ENCODE measurements at regions not wholly inside any gene's neighbourhood (a gene's known extent, or its start where the extent isn't known, plus 50 kb on each side); places are given as distances from the start of the nearest gene placed in this dataset.
A peak's percentile ranks its signal among the peaks of the same experiment; 100 is the strongest.

GRCh38 chr7:41247143-41247865 is 455.6 kb downstream of the INHBA start:
- peak; percentile 71 for DNase-seq (ENCODE audit: low read depth)
- H3K4me3 ChIP-seq (ENCODE audit: low read length): no peak overlapping the region
- TF ChIP-seq, protein P1, sequence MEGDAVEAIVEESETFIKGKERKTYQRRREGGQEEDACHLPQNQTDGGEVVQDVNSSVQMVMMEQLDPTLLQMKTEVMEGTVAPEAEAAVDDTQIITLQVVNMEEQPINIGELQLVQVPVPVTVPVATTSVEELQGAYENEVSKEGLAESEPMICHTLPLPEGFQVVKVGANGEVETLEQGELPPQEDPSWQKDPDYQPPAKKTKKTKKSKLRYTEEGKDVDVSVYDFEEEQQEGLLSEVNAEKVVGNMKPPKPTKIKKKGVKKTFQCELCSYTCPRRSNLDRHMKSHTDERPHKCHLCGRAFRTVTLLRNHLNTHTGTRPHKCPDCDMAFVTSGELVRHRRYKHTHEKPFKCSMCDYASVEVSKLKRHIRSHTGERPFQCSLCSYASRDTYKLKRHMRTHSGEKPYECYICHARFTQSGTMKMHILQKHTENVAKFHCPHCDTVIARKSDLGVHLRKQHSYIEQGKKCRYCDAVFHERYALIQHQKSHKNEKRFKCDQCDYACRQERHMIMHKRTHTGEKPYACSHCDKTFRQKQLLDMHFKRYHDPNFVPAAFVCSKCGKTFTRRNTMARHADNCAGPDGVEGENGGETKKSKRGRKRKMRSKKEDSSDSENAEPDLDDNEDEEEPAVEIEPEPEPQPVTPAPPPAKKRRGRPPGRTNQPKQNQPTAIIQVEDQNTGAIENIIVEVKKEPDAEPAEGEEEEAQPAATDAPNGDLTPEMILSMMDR (IDR thresholded peaks at IDR 0.05; ENCODE audit: insufficient read depth, low read depth, low read length, missing control alignments): no peak

DNA sequence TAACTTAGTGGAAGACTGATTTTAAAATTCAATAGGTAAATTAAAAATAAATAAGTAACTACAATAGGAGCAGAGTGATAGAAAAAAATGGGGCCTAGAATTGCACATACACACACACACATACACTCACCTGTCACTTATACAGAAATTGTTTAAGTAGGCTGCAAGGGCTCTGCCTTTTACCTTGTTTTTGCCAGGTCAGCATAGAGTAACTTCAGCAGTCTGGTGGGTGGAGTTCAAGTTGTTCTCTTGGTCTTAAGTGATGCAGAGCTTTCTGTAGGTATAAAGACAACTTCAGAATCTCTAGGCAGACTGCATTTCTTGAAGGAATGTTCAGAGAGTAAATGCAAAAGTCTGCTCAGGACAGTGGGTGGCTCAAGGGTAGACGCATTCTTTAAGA is 457.0 kb downstream of the INHBA start:
- no peak overlapping the region for H3K4me3 ChIP-seq (ENCODE audit: low read length)
- DNase-seq (ENCODE audit: low read depth): no peak
- TF ChIP-seq, protein P1 (IDR thresholded peaks at IDR 0.05; ENCODE audit: insufficient read depth, low read depth, low read length, missing control alignments): no peak

DNA sequence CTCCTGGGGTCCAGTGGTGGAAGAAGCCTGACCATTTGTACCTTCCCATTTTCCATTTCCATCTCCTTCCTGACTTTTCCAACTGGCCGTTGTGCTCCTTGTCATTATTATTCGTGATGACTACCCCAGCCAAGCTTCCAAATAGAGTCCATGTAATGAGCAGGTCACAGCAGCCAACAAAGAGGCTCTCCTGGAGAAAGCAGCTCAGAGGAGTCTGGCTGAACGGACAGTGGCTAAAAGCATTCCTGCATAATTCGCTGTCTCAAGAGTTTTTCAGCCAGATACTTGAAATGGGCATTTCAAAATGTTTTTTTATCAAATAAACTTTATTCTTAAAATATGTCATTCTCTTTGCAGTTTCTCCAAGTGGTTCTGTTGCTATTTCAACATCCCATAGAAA is 458.6 kb downstream of the INHBA start:
- no peak overlapping the region for H3K4me3 ChIP-seq (ENCODE audit: low read length)
- TF ChIP-seq, protein P1 (IDR thresholded peaks at IDR 0.05; ENCODE audit: insufficient read depth, low read depth, low read length, missing control alignments): no peak
- no peak for DNase-seq (ENCODE audit: low read depth)

DNA sequence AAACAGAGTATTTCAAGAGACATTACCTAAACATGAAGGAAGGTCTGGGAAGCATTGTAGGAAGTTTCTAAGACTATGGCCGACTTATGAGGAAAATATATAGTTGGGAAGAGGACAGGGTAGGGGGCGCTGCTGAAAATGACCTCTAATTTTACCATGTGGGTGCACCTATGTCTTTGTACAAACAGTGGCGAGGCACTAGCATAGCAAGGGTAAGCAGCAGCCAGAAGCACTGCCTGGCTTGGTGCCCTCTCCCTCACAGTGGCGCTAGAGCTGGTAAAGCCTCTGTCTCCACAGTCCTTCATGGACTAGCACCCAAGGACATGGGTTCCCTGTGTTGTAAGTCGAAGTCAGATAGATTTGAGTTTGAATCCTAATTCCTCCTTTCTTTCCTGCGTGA is 461.2 kb downstream of the INHBA start:
- TF ChIP-seq, protein P1 (IDR thresholded peaks at IDR 0.05; ENCODE audit: insufficient read depth, low read depth, low read length, missing control alignments): no peak
- DNase-seq (ENCODE audit: low read depth): no peak

GRCh38 chr7:41239596-41239995 is 463.3 kb downstream of the INHBA start:
- DNase-seq (ENCODE audit: low read depth): no peak
- TF ChIP-seq, protein P1 (IDR thresholded peaks at IDR 0.05; ENCODE audit: insufficient read depth, low read depth, low read length, missing control alignments): no peak
- H3K4me3 ChIP-seq (ENCODE audit: low read length): no peak overlapping the region

More for the DNA sequence above, 461.2 kb downstream of the INHBA start:
- H3K4me3 ChIP-seq (ENCODE audit: low read length): no peak overlapping the region

DNA sequence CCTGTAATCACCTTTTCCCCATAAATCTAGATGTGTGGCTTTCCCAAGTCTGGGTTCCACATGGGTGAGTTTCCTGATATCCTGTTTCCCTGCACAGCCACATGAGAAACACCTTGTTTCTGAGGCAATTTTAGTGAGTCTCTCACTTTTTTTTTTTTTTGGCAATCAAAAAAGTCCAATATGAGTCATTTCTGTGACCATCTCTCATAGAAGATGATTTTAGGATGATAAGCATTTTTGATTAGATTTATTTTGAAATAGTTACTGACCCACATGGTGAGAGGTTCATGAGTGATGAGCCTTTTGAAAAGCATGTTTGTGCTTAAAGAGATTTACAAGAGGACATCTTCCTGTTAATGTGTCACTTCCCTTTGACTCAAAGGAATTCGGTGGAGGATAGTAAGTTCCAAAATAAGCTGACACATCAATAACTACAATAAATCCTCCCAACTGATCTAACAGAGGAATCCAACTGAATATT is 464.0 kb downstream of the INHBA start:
- H3K4me3 ChIP-seq (ENCODE audit: low read length): no peak overlapping the region
- peak; percentile 67 for DNase-seq (ENCODE audit: low read depth)
- TF ChIP-seq, protein P1 (IDR thresholded peaks at IDR 0.05; ENCODE audit: insufficient read depth, low read depth, low read length, missing control alignments): no peak

DNA sequence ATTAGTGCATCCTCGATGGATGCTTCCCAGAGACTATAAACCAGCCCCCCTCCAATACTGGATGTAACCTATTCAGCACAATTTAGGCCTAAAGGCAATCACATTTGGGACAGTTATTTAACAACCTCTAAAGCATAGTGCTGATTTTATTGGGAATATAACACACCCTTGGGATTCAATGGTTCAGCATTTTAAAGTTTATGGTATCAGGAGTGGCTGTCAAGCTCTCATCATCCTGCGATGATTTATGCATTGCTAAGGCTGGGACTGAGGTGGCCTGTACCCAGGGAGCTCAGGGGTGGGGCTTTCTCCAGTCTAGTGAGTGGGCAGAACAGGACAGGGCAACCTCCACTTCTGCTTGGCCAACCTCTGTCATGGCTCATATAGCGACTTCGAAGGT is 464.9 kb downstream of the INHBA start:
- DNase-seq (ENCODE audit: low read depth): peak; percentile 34
- no peak overlapping the region for H3K4me3 ChIP-seq (ENCODE audit: low read length)
- TF ChIP-seq, protein P1 (IDR thresholded peaks at IDR 0.05; ENCODE audit: insufficient read depth, low read depth, low read length, missing control alignments): no peak
